A673 (cell line): ENCODE measurements at regions not wholly inside any gene's neighbourhood (a gene's known extent, or its start where the extent isn't known, plus 50 kb on each side); places are given as distances from the start of the nearest gene placed in this dataset.

Experiments used
- BruUV-seq: library from RNA; stranded (reverse); fragments of 400-500 nt; replicated peaks from 2 replicates; lab custom pipeline; 2021; lab: Mats Ljungman, UMichigan
- CTCF ChIA-PET: fragments of 300-600 bp; sonication (Branson Sonifier 250); formaldehyde crosslinking; loops from one replicate; lab custom pipeline; 2022; ENCODE audit warnings: antibody characterized with exemption; lab: Charles Lee
- POLR2A ChIA-PET: fragments of 300-600 bp; sonication (Branson Sonifier 250); formaldehyde crosslinking; loops from one replicate; lab custom pipeline; 2022; ENCODE audit warnings: antibody characterized with exemption; ENCODE audit not compliant: low non-redundant PET; lab: Charles Lee
- DNase-seq: peaks from one replicate; pipeline ENCODE4 v3.0.0-alpha.2; 2015; ENCODE audit warnings: low spot score
- H3K27ac ChIP-seq: fragments of 200-600 bp; sonication (generic); 2 replicates; pipeline ENCODE4 v1.5.1; 2016; ENCODE audit warnings: mixed run types, low read depth, mild to moderate bottlenecking, mixed read lengths, antibody characterized with exemption, low read length; ENCODE audit not compliant: poor library complexity, severe bottlenecking
- H3K27me3 ChIP-seq: fragments of 200-600 bp; sonication (generic); replicated peaks from 2 replicates; pipeline ENCODE4 v1.6.1; 2017; ENCODE audit warnings: mixed run types, low read depth, mild to moderate bottlenecking, mixed read lengths, antibody characterized with exemption, low read length; ENCODE audit not compliant: insufficient read depth, poor library complexity
- H3K36me3 ChIP-seq: fragments of 200-600 bp; sonication (generic); 2 replicates; pipeline ENCODE4 v1.6.1; 2016; ENCODE audit warnings: mixed run types, mild to moderate bottlenecking, mixed read lengths, antibody characterized with exemption, low read length; ENCODE audit not compliant: insufficient read depth, poor library complexity, severe bottlenecking
- H3K4me1 ChIP-seq: fragments of 200-600 bp; sonication (generic); 2 replicates; pipeline ENCODE4 v1.6.1; 2017; ENCODE audit warnings: mixed run types, mild to moderate bottlenecking, mixed read lengths, antibody characterized with exemption, low read length; ENCODE audit not compliant: insufficient read depth, poor library complexity, severe bottlenecking
- H3K4me3 ChIP-seq: fragments of 200-600 bp; sonication (generic); 2 replicates; pipeline ENCODE4 v1.5.1; 2016; ENCODE audit warnings: low read depth, mixed run types, mild to moderate bottlenecking, mixed read lengths, low read length; ENCODE audit not compliant: poor library complexity, severe bottlenecking
- H3K9me3 ChIP-seq: fragments of 200-600 bp; sonication (generic); 2 replicates; pipeline ENCODE4 v1.6.1; 2016; ENCODE audit warnings: mixed run types, low read depth, mild to moderate bottlenecking, mixed read lengths, antibody characterized with exemption, low read length; ENCODE audit not compliant: poor library complexity, severe bottlenecking
- EZH2 ChIP-seq: fragments of 200-600 bp; sonication (generic); IDR thresholded peaks from 2 replicates; pipeline ENCODE4 v1.6.1; 2017; ENCODE audit warnings: borderline replicate concordance, low read depth, mild to moderate bottlenecking, mixed read lengths, antibody characterized with exemption, low read length; ENCODE audit not compliant: poor library complexity, severe bottlenecking
- intact Hi-C: fragments of 100-400 bp; cut with micrococcal nuclease; formaldehyde crosslinking; loops from one replicate; pipeline ENCODE4 v1.10.0; 2022; ENCODE audit not compliant: unreplicated experiment
- TF ChIP-seq, protein P1 (sequence below): fragments of 300-800, 200-600 bp; sonication (generic); conservative IDR thresholded peaks from 2 replicates; pipeline ENCODE4 v1.5.1; 2017; ENCODE audit warnings: low read depth, mild to moderate bottlenecking, antibody characterized with exemption, low read length, moderate library complexity, mixed read lengths

DNA sequence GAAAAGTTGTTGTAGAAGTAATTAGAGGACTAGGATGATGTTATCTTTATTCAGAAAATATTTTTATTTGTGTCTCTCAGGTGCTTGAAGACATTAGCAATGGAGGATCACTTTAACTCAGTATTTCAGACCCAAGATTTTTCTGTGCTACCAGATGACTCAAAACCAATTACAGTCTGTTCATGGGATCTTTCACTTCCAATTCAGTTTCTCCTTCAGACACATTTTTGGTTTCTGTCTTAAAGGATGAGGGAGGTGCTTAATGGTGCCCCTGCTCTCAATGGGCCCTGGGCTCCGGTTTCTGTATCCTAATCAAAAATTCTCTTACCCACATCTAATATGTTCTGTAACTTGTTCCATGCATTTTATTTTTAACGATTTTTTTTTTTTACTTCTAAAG lies 53.7 kb upstream of the HDAC4 start:
- Histone ChIP-seq H3K27ac (no peak overlapping the region), H3K4me1 (no peaks in the 10 kb centered on the region), H3K4me3 (no peak overlapping the region), H3K36me3 (no peaks in the 10 kb centered on the region), H3K9me3 (peaks cover 5% of the 10 kb centered on the region), H3K27me3 (peaks cover 4% of the 10 kb centered on the region)
- ChIA-PET POLR2A (no interaction called here), CTCF (no interaction called here)
- TF ChIP-seq EZH2 = no peak
- TF ChIP-seq, protein P1, sequence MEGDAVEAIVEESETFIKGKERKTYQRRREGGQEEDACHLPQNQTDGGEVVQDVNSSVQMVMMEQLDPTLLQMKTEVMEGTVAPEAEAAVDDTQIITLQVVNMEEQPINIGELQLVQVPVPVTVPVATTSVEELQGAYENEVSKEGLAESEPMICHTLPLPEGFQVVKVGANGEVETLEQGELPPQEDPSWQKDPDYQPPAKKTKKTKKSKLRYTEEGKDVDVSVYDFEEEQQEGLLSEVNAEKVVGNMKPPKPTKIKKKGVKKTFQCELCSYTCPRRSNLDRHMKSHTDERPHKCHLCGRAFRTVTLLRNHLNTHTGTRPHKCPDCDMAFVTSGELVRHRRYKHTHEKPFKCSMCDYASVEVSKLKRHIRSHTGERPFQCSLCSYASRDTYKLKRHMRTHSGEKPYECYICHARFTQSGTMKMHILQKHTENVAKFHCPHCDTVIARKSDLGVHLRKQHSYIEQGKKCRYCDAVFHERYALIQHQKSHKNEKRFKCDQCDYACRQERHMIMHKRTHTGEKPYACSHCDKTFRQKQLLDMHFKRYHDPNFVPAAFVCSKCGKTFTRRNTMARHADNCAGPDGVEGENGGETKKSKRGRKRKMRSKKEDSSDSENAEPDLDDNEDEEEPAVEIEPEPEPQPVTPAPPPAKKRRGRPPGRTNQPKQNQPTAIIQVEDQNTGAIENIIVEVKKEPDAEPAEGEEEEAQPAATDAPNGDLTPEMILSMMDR = no peak
- no peak for DNase-seq
- intact Hi-C loops = no loop called here
- BruUV-seq = no TSS peak
